Hematopoietic multipotent progenitor cell treated with erythropoietin and hydrocortisone succinate and interleukin-3 and kit ligand, for 4 days (in vitro differentiated cells): ENCODE measurements at regions not wholly inside any gene's neighbourhood (a gene's known extent, or its start where the extent isn't known, plus 50 kb on each side); places are given as distances from the start of the nearest gene placed in this dataset.
"Not testable (repeated sequence)": the region's sequence is repeated elsewhere in the genome, so short reads cannot be mapped to it uniquely, and the experiment has no call there.

Source experiments
- DNase-seq: peaks from one replicate; pipeline ENCODE4 v3.0.0-alpha.2; 2015

DNA sequence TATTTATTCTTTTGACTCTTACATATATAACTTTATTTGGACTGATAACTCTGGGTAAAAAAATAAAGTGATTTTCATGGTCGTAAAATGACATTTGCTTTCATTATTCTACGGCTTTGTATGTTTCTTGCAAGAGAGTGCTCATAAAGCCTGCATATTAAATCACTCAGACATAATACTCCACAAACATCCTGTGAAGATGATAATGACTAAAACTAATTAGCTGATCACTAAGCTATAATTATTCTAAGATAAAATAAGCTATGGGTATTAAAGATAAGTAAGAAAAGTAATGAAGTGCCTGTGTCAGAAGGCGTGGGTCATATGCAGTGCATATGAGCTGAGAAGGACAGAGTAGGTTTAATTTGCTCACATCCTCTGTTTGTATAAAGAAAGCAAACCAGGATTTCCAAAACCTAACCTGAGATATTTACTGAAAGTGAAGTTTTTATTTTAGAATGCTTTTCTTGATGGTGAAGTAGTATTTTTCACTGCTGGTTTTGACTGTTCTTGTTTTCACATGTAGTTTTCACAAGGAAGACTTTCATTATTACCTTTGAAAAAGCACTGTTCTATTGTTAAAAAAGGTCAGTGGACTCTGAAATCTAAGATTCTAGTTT, 278.8 kb downstream of the AMY1C start:
- DNase-seq: no peak

GRCh38 chr1:104029456-104029970, 279.8 kb downstream of the AMY1C start:
- DNase-seq: no peak

DNA sequence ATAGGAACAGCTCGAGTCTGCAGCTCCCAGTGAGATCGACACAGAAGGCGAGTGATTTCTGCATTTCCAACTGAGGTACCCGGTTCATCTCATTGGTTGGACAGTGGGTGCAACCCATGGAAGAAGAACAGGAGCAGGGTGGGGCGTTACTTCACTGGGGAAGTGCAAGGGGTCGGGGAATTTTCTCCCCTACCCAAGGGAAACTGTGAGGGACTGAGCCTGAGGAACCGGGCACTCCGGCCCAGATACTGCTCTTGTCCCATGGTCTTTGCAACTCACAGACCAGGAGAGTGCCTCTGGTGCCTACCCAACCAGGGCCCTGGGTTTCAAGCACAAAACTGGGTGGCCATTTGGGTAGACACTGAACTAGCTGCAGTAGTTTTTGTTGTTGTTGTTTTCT, 307.1 kb downstream of the AMY1C start:
- no peak for DNase-seq

GRCh38 chr1:104057219-104057898, 307.7 kb downstream of the AMY1C start:
- DNase-seq: not testable (repeated sequence)

- not testable (repeated sequence) for DNase-seq
Measured at GRCh38 chr1:104061637-104062036, 311.9 kb downstream of the AMY1C start.

DNA sequence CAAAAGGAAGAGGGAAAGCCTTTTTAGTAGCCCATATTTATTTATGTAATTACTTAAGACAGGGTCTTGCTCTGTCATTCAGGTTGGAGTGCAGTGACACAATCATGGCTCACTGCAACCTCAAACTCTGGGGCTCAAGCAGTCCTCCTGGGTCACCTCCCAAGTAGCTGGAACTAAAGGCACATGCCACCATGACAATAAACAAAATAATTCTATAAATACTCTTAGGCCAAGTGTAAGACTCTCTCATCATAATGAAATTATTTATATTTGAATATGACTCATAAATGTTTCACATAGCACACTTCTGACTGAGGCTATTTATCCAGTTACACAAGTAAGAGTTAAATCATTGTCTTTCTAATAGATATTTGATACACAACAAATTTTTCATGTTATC, 314.7 kb downstream of the AMY1C start:
- no peak for DNase-seq

- DNase-seq: no peak
Measured at GRCh38 chr1:104072915-104073371, 323.2 kb downstream of the AMY1C start.

DNA sequence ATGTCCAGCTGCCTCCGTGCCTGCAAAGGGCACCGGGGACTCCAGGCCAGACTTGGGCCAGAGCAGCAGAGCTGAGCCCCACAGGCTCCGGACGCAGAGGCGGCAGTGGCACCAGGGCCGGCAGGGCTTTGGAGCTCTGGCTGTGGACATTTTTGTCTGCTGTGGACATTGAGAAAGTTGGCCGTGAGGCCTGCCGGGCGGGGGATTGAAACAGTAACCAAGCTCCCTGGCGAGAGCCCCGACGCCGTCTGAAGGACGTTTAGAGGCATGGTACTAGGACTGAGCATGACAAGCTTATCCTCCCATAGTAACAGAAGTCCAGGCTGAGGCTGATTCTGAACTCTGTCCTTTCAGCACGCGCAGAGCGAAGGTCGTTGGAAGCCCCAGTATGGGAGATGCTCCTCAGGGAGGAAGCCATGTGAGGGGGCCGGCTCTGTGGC, 323.8 kb downstream of the AMY1C start:
- no peak for DNase-seq

GRCh38 chr1:104082221-104082620, 332.5 kb downstream of the AMY1C start:
- DNase-seq: no peak

DNA sequence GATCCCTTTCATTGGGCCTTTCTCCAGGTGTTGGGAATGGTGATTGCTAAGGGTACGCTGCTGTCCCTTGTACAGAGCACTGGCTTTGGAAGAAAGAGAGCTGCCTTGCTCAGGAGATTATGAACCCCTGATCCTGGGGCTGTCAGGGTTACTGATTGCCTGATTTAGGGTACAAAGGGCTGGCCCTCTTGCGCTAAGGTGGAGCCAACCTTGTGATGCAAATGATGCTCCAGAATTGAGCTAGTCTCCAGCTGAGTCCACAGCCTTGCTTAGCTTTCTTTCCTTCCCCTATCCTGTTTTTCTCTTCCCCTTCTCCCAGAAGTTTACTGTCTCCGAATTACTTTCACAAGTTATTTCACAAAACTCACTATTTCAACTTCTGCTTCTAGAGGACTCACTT, 334.7 kb downstream of the AMY1C start:
- no peak for DNase-seq

GRCh38 chr1:104092698-104093097, 343.0 kb downstream of the AMY1C start:
- no peak for DNase-seq

- DNase-seq: no peak
Measured at GRCh38 chr1:104098837-104099236, 349.1 kb downstream of the AMY1C start.

GRCh38 chr1:104100115-104100514, 350.4 kb downstream of the AMY1C start:
- no peak for DNase-seq

GRCh38 chr1:104105465-104105864, 355.8 kb downstream of the AMY1C start:
- DNase-seq: no peak

GRCh38 chr1:104120525-104120924, 370.8 kb downstream of the AMY1C start:
- DNase-seq: no peak

GRCh38 chr1:104121271-104121670, 371.6 kb downstream of the AMY1C start:
- no peak for DNase-seq

GRCh38 chr1:104125266-104125665, 375.6 kb downstream of the AMY1C start:
- DNase-seq: peak; percentile 37

- DNase-seq: peak; percentile 65
Measured at GRCh38 chr1:104125970-104126369, 376.3 kb downstream of the AMY1C start.

DNA sequence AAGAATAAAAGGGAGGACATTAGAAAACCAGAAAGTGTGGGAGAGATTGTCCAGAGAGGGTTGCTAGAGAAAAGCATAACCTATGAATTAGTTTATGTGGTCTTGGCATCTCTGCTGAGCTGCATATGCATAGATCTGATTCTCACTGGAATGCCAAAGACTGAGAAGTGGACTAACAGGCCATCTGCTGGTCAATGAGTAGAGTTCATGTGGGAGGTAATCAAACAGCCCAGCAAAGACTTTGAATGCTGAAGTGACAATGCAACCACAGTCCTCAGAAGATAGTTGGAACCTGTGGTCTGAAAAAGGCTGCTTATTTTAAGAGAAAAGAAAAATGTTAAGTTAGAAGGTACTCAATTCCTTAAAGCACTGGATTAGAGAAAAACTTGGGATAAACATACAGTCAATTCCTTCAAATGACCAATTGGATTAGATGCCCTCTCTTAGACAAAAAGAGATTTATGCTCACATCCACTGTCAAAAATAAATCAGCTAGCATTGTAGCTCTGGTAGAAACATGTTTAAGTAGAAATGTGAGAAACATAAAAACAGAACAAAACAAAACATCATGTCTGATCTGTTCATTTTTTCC, 382.8 kb downstream of the AMY1C start:
- peak; percentile 64 for DNase-seq

GRCh38 chr1:104135036-104135435, 385.3 kb downstream of the AMY1C start:
- not testable (repeated sequence) for DNase-seq

- DNase-seq: no peak
Measured at GRCh38 chr1:104136621-104137020, 386.9 kb downstream of the AMY1C start.

DNA sequence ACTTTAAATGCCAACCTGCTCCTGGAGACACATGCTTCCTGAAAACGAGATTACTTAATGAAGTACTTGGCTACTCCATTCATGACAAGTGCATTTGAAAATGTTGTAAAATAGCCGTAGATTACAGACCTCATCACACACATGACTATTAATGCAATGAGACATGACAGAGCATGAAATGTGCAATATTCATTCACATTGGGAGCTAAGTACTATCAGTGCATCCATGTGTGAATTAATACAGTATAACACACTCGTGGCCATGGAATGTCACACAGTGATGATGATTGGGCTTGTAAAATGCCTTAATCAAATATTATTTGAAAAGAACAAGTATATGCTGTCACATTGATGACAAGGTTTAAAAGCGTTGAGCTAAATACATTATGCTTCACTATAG, 407.0 kb downstream of the AMY1C start:
- no peak for DNase-seq

- DNase-seq: peak; percentile 3
Measured at GRCh38 chr1:104163912-104164476, 414.3 kb downstream of the AMY1C start.

DNA sequence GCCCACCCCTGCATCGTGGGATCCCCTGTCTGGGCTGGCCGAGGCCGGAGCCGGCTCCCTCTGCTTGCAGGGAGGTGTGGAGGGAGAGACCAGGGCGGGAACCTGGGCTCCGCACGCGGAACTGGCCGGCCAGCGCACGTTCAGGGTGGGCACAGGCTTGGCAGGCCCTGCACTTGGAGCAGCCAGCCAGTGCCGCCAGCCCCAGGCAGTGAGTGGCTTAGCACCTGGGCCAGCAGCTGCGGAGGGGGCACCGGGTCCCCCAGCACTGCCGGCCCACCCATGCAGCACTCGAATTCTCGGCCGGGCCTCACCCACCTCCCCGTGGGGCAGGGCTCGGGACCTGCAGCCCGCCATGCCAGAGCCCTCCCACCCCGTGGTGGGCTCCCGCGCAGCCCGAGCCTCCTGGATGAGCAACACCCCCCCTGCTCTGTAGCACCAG, 422.6 kb downstream of the AMY1C start:
- DNase-seq: no peak
